Retinal pigment epithelial cell (primary cell): ENCODE measurements at regions not wholly inside any gene's neighbourhood (a gene's known extent, or its start where the extent isn't known, plus 50 kb on each side); places are given as distances from the start of the nearest gene placed in this dataset.
"Not testable (repeated sequence)": the region's sequence is repeated elsewhere in the genome, so short reads cannot be mapped to it uniquely, and the experiment has no call there.

Experiments used
- DNase-seq: peaks from one replicate; pipeline ENCODE4 v3.0.0-alpha.2; 2010; ENCODE audit warnings: low read depth
- H3K4me3 ChIP-seq: 2 replicates; pipeline ENCODE4 v1.5.1; 2011; ENCODE audit warnings: mild to moderate bottlenecking, low read length, control low read depth, moderate library complexity
- TF ChIP-seq, protein P1 (sequence below): conservative IDR thresholded peaks from 2 replicates; pipeline ENCODE4 v1.5.1; 2011; ENCODE audit warnings: low read depth, low read length, control low read depth, inconsistent platforms

DNA sequence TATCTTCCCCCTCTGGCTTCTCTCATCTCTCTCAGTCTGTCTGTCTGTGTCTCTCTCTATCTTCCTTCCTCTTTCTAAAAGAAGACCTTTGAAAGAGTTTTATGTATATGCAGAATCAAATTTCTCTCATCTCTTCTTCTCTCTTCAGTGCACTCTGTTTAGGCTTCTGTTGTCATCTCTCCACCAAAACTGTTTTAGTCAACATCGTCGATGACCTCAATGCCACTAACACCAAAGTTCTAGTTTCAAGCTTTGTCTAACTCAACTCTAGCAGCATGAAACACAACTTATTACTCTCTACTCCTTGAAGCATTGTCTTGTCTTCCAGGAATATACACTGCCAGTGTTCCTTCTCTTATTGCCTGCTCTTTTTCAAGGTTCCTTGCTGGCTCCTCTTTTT lies 163.9 kb downstream of the POTEC start:
- DNase-seq, H3K4me3 ChIP-seq: not testable (repeated sequence)

DNA sequence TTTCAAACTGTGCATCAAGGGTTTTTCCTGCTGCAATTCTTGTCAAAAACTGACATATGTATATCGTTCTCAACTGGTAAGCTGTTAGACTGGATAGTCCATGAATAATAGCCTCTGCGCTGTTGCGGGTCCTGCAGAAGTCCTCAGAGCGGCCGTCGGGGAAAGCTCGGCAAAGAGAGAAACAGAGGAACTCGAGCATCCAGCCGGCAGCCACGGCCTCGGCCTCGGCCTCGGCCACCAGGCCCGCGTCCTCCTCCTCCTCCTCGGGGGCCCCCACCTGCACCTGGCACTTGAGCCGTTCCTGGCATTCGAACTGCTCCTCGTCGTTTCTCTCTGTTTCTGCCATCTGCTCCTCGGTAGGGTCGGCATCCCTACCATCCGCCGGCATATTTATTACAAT lies 165.0 kb downstream of the POTEC start:
- not testable (repeated sequence) for H3K4me3 ChIP-seq, DNase-seq

DNA sequence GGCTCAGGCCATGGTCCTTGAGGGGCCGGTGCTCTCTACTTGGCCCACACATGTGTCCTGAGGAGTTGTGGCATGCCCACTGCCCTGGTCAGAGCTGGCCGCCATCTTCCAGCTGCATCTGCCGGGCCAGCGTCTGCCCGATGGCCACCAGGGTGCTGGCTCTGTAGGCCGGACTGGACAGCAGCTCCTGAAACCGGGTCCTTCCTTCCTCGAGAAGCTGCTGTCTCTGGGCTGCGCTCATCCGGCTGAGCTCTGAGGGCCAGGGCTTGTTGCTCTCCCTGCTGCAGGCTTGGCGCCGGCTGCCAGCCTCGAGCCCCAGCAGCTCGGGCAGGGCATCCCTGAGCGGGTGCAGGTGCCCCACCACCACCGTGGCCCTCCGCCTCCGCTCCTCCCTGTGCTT lies 182.1 kb downstream of the POTEC start:
- DNase-seq, H3K4me3 ChIP-seq: not testable (repeated sequence)

DNA sequence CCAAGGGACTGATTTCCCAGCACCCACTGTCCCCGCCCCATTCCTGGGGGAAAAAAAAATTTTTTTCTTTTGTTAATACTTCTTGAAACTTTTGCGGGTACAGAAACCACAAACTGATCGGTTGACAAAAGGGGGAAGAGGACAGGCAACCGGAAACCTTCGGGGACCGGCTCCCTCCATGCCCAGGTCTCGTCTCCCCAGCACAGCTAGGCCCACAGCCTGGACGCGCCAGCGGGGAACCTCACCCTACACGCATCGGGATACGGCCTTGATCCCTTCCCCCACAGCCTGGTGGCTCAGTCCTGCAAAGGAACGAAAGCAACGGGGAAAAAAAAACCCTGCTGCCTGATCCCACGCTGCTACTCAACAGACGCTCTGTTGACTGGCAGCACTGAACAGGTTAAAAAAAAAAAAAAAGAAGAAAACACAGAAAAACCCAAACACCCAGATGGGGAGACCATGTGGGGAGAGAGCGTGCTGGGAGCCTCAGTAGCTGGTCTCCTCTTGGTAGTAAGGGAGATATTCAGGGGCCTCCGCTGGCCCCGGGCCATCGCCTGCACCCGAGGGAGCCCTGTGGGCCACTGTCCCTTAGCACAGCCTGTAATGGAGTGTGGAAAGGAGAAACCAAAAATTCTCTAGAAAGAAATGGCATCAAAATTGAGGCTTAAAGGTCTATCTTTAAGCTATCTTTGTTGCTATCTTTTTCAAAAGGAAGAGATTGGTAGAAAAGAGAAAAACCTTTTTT lies 185.7 kb downstream of the POTEC start:
- not testable (repeated sequence) for DNase-seq, H3K4me3 ChIP-seq

DNA sequence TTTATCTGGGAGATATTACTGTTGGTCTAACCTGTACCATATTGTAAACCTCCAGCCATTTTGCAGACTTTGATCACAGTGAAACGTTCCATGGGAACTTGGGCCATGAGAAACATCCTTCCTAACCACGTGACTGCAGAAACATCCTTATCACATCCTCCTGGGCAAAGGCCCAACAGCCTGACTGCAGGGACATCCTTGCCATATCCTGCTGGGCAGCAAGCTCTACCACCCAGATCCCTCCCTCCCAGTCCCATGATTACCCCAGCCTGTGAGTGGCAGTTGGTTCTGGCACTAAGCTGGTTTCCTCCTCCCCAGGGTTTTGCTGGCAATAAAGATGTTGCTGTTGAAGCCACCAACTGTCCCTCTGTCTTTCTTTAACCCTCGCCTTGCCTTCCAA lies 201.2 kb downstream of the POTEC start:
- not testable (repeated sequence) for DNase-seq, H3K4me3 ChIP-seq

DNA sequence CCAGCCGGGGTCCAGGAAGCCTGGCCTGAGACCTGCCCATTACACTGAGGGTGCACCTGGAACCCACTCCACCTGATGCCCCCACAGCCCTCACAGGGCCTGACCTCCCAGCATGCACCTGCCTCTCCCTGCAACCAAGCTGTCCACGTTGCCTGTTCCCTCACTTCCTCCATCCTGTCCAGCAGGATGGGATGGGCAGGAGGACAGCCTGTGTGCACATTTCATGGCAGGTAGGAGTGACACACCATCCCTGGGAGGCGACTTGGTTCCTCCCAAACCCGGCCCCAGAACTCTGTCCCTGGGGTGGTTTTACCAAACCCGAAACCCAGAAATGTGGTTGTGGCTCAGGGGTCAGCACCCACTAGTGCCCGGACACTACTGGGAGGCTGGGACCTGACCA lies 203.8 kb upstream of the ZNF519 start:
- DNase-seq, H3K4me3 ChIP-seq: not testable (repeated sequence)

DNA sequence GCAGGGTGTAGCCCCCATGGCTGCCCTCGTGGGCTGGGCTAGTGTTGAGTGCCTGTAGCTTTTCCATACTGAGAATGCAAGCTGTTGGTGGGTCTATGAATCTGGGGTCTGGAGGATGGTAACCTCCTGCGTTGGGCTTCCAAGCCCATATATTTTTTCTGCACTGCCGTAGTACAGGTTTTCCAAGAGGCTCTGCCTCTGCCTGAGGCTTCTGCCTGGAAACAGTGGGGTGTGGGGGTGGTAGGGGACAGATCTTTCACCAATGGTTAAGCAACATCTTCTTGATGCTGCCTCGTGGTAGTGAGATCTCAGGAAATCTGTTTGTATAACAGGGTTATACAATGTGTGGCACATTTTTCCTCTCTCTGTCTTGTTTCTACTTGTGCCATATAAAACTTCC lies 189.0 kb upstream of the ZNF519 start:
- DNase-seq, H3K4me3 ChIP-seq: not testable (repeated sequence)

DNA sequence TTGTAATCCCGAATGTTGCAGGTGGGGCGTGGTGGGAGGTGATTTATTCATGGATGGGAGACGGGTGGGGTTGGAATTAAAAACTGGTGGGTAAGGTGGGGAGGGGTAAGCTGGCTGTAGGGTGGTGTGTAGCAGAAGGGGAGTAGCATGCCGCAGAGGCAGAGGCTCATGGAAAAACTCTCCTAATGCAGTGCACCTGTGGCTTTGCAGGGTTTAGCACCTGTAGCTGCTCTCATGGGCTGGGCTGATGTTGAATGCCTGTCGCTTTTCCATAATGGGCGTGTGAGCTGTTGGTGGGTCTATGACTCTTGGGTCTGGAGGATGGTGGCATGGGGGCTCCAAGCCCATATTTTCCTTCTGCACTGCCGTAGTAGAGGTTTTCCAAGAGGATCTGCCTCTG lies 169.0 kb upstream of the ZNF519 start:
- not testable (repeated sequence) for DNase-seq, H3K4me3 ChIP-seq

DNA sequence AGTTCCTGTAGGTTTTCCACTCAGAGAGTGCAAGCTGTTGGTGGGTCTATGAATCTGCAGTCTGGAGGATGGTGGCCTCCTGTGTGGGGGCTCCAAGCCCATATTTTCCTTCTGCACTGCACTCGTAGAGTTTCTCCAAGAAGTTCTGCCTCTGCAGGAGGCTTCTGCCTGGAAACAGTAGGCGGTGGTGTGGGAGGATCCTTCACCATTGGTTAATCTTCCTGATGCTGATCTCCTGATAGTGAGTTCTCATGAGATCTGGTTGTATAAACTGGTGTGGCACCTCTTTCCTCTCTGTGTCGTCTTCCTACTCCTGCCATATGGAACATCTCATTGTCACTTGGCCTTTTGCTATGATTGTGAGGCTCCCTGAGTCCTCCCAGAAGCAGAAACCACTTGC lies 162.8 kb upstream of the ZNF519 start:
- DNase-seq, H3K4me3 ChIP-seq: not testable (repeated sequence)

DNA sequence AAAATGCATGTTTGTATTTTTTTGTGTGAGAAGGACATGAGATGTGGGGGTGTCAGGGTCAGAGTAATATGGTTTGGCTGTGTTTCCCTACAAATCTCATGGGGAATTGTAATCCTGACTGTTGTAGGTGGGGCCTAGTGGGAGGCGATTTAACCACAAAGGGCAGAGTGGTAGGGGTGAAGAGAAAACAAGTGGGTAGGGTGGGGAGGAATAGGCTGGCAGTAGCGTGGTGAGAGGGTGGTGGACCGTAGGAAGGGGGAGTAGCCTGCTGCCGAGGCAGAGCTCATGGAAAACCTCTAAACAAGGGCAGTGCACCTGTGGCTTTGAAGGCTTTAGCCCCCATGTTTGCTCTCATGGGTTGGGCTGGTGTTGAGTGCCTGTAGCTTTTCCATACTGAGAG lies 152.8 kb upstream of the ZNF519 start:
- DNase-seq: no peak
- H3K4me3 ChIP-seq: no peak overlapping the region
- TF ChIP-seq, protein P1, sequence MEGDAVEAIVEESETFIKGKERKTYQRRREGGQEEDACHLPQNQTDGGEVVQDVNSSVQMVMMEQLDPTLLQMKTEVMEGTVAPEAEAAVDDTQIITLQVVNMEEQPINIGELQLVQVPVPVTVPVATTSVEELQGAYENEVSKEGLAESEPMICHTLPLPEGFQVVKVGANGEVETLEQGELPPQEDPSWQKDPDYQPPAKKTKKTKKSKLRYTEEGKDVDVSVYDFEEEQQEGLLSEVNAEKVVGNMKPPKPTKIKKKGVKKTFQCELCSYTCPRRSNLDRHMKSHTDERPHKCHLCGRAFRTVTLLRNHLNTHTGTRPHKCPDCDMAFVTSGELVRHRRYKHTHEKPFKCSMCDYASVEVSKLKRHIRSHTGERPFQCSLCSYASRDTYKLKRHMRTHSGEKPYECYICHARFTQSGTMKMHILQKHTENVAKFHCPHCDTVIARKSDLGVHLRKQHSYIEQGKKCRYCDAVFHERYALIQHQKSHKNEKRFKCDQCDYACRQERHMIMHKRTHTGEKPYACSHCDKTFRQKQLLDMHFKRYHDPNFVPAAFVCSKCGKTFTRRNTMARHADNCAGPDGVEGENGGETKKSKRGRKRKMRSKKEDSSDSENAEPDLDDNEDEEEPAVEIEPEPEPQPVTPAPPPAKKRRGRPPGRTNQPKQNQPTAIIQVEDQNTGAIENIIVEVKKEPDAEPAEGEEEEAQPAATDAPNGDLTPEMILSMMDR: no peak

DNA sequence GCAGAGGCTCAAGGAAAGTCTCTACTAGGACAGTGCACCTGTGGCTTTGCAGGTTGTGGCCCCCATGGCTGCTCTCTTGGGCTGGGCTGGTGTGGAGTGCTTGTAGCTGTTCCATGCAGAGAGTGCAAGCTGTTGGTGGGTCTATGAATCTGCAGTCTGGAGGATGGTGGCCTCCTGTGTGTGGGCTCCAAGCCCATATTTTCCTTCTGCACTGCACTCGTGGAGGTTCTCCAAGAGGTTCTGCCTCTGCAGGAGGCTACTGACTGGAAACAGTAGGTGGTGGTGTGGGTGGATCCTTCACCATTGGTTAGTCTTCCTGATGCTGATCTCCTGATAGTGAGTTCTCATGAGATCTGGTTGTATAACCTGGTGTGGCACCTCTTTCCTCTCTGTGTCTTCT lies 143.2 kb upstream of the ZNF519 start:
- H3K4me3 ChIP-seq: not testable (repeated sequence)

DNA sequence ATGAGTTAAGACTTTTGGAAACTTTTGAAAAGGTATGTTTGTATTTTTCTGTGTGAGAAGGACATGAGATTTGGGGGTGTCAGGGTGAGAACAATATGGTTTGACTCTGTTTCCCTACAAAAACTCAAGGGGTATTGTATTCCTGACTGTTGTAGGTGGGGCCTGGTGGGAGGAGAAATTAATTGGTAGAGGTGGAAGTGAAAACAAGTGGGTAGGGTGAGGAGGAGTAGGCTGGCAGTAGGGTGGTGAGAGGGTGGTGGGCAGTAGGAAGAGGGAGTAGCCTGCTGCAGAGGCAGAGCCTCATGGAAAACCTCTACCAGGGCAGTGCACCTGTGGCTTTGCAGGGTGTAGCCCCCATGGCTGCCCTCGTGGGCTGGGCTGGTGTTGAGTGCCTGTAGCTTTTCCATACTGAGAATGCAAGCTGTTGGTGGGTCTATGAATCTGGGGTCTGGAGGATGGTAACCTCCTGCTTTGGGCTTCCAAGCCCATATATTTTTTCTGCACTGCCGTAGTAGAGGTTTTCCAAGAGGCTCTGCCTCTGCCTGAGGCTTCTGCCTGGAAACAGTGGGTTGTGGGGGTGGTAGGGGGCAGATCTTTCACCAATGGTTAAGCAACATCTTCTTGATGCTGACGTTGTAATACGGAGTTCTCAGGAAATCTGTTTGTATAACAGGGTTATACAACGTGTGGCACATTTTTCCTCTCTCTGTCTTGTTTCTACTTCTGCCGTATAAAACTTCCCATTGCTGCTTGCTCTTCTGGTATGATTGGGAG lies 133.6 kb upstream of the ZNF519 start:
- H3K4me3 ChIP-seq, DNase-seq: not testable (repeated sequence)

More for the DNA sequence above, 143.2 kb upstream of the ZNF519 start:
- DNase-seq: not testable (repeated sequence)

DNA sequence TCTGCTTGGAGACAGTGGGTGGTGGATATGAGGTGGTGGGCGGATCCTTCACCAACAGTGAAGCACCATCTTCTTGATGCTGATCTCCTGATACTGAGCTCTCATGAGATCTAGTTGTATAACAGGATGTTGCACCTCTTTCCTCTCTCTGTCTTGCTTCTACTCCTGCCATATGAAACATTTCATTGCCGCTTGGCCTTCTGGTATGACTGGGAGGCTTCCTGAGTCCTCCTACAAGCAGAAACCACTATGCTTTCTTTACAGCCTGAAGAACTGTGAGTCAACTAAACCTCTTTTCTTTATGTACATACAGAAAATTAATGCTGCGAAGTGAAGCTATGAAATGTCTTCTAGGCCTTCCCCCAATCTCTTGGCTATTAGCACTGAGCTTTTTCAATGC lies 130.6 kb upstream of the ZNF519 start:
- DNase-seq, H3K4me3 ChIP-seq: not testable (repeated sequence)

DNA sequence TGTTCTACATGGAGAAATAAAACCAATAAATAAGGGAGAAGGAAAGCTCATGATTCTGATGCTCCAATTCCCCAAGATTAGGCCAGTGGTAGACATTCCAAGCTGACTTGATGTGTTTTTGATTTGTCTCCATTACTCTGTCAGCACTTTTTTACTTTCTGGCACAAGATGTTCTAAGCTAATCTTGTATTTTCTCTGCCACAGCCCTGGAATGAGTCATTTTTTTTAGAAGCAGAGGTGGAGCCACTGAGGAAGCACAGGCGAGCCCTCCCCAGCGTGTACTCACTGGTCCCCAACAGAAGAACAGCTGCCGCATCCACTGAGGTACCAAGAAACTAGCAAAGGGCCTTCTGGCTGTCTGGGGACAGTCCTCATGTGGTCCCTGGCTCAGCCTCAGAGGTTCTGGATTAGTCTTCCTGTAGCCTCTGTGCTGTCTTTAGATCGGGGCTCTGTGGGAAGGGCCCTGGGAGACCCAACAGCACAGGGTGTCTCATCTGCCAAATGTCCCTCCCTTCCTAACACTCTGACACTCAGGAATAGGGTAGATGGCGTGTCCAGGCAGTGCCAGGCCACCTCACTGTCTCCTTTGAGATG lies 117.9 kb upstream of the ZNF519 start:
- H3K4me3 ChIP-seq, DNase-seq: not testable (repeated sequence)

DNA sequence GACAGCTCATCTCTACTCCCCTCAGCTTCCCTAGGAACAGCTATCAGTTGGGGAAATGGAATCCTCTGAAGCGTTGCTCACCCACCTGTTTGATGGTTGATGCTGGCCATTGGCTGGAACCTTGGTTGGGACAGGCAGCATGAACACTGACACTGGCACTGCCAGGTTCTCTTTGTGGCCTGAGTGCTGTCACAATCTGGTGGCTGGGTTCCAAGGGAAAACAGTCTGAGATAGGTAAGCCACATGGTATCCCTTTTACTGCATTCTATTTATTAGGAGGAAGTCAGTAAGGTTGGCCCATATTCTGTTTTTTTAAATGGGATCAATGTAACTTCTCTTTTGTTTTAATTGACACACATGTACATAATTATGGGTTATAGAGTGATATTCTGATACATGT lies 107.0 kb upstream of the ZNF519 start:
- H3K4me3 ChIP-seq, DNase-seq: not testable (repeated sequence)

DNA sequence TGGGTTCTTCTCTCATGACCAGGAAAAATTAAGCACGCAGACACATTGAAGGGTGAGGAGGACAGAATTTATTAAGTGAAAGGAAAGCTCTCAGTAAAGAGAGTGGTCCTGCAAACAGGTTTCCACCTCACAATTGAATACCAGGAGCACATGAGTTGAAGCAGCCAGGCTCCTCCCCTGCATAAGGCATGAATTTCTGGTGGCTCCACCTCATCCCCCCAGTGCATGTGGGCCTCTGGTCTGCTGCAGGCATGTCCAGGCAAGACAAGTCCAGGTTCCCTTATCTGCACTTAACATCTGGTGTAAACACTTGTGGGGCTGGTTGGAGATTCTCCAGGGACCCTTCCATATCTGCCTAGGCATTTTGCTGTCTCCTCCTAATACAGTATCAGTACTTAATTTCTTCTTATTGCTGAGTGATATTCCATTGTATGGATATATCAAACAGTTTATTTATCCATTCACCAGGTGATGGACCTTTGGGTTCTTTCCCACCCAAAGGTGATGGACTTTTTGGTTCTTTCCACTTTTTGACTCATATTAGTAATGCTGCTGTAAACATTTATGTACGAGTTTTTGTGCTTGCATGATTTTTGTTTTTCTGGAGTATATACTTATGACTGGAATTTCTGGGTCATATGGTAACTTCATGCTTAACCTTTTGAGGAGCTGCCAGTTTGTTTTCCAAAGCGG lies 104.3 kb upstream of the ZNF519 start:
- DNase-seq, H3K4me3 ChIP-seq: not testable (repeated sequence)

DNA sequence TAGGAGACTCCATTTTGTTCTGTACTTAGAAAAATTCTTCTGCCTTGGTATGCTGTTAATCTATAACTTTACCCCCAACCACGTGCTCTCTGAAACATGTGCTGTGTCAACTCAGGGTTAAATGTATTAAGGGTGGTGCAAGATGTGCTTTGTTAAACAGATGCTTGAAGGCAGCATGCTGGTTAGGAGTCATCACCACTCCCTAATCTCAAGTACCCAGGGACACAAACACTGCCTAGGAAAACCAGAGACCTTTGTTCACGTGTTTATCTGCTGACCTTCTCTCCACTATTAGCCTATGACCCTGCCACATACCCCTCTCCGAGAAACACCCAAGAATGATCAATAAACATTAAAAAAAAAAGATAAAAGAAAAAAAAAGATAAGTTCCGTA lies 93.0 kb upstream of the ZNF519 start:
- DNase-seq, H3K4me3 ChIP-seq: not testable (repeated sequence)

DNA sequence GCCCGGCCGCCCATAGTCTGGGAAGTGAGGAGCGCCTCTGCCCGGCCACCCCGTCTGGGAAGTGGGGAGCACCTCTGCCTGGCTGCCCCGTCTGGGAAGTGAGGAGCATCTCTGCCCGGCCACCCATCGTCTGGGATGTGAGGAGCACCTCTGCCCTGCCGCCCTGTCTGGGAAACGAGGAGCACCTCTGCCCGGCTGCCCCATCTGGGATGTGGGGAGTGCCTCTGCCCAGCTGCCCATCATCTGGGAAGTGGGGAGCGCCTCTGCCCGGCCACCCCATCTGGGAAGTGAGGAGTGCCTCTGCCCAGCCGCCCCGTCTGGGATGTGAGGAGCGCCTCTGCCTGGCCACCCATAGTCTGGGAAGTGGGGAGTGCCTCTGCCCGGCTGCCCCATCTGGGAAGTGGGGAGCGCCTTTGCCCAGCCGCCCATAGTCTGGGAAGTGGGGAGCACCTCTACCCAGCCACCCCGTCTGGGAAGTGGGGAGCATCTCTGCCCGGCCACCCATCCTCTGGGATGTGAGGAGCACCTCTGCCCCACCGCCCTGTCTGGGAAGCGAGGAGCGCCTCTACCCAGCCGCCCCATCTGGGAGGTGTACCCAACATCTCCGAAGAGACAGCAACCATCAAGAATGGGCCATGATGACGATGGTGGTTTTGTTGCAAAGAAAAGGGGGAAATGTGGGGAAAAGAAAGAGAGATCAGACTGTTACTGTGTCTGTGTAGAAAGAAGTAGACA lies 92.5 kb upstream of the ZNF519 start:
- not testable (repeated sequence) for H3K4me3 ChIP-seq, DNase-seq
